ENCODE measurements at regions not wholly inside any gene's neighbourhood (a gene's known extent, or its start where the extent isn't known, plus 50 kb on each side); places are given as distances from the start of the nearest gene placed in this dataset.
"Not testable (repeated sequence)": the region's sequence is repeated elsewhere in the genome, so short reads cannot be mapped to it uniquely, and the experiment has no call there.

DNA sequence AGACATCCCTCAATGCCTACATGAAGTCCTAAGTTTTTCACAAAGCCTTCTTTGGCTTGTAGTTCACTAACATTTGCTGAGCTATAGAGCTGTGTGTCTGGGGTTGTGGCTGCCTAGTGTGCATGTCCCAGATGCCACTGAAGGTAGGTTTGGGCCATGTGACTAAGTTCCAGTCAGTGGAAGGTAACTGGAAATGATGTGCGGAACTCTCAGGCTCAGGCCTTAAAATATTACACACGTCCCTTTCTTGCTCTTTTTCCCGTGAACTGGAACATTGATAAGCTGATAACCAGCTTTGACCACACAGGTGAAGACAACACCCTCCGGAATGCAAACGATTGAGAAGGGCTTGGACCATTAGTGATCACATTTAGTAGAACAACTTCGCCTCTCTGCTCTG is 358.1 kb downstream of the GATA3 start:
- H3K4me1 ChIP-seq = peaks cover 4% of the 10 kb centered on the region
- no peaks in the 10 kb centered on the region for H3F3A ChIP-seq (ENCODE audit: low read depth)
- TF ChIP-seq, protein P1, sequence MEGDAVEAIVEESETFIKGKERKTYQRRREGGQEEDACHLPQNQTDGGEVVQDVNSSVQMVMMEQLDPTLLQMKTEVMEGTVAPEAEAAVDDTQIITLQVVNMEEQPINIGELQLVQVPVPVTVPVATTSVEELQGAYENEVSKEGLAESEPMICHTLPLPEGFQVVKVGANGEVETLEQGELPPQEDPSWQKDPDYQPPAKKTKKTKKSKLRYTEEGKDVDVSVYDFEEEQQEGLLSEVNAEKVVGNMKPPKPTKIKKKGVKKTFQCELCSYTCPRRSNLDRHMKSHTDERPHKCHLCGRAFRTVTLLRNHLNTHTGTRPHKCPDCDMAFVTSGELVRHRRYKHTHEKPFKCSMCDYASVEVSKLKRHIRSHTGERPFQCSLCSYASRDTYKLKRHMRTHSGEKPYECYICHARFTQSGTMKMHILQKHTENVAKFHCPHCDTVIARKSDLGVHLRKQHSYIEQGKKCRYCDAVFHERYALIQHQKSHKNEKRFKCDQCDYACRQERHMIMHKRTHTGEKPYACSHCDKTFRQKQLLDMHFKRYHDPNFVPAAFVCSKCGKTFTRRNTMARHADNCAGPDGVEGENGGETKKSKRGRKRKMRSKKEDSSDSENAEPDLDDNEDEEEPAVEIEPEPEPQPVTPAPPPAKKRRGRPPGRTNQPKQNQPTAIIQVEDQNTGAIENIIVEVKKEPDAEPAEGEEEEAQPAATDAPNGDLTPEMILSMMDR (IDR thresholded peaks at IDR 0.05) = no peak
- TF ChIP-seq EZH2 (IDR thresholded peaks at IDR 0.05) (no peak), EZH2phosphoT487 (IDR thresholded peaks at IDR 0.05) (no peak)
- H2AFZ ChIP-seq (replicated peaks) = no peak overlapping the region
- no peaks in the 10 kb centered on the region for H3K79me2 ChIP-seq (ENCODE audit: low read depth)
- no peaks in the 10 kb centered on the region for H3K27me3 ChIP-seq
- H3K27ac ChIP-seq = no peak overlapping the region
- H3K4me3 ChIP-seq = no peak overlapping the region
- no peaks in the 10 kb centered on the region for H3K9me3 Mint-ChIP-seq
- H3K27ac Mint-ChIP-seq = no peak overlapping the region
- no peaks in the 10 kb centered on the region for H4K20me1 ChIP-seq (ENCODE audit: low read depth)
- no peak overlapping the region for H3K9ac ChIP-seq
- H3K4me1 Mint-ChIP-seq = no peaks in the 10 kb centered on the region
- no peak overlapping the region for H3K4me2 ChIP-seq
- H3K27me3 Mint-ChIP-seq (ENCODE audit: insufficient read depth, low read depth) = peaks cover 2% of the 10 kb centered on the region
- H3K9me3 ChIP-seq (ENCODE audit: low read depth) = no peaks in the 10 kb centered on the region
- H3K4me3 Mint-ChIP-seq = no peak overlapping the region
- no peaks in the 10 kb centered on the region for H3K36me3 Mint-ChIP-seq
- no peaks in the 10 kb centered on the region for H3K36me3 ChIP-seq
- DNase-seq (ENCODE audit: low spot score) = no peak

DNA sequence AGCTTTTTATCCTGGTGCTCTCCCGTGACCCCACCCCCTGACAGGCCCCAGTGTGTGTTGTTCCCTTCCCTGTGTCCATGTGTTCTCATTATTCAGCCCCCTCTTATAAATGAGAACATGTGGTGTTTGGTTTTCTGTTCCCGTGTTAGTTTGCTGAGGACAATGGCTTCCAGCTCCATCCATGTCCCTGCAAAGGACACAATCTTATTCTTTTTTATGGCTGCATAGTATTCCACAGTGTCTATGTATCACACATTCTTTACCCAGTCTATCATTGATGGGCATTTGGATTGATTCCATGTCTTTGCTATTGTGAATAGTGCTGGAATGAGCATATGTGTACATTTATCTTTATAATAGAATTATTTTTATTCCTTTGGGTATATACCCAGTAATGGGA is 360.5 kb downstream of the GATA3 start:
- H3K9me3 ChIP-seq (ENCODE audit: low read depth); H3K4me3 ChIP-seq; H3K27me3 ChIP-seq; H3K4me3 Mint-ChIP-seq; H3K9ac ChIP-seq; DNase-seq (ENCODE audit: low spot score); H3F3A ChIP-seq (ENCODE audit: low read depth); H3K9me3 Mint-ChIP-seq; H3K27ac Mint-ChIP-seq; H3K4me1 Mint-ChIP-seq; H3K27ac ChIP-seq; H3K4me1 ChIP-seq; H3K36me3 Mint-ChIP-seq; H2AFZ ChIP-seq (replicated peaks); H3K36me3 ChIP-seq; H4K20me1 ChIP-seq (ENCODE audit: low read depth); H3K79me2 ChIP-seq (ENCODE audit: low read depth); H3K27me3 Mint-ChIP-seq (ENCODE audit: insufficient read depth, low read depth); H3K4me2 ChIP-seq: not testable (repeated sequence)

DNA sequence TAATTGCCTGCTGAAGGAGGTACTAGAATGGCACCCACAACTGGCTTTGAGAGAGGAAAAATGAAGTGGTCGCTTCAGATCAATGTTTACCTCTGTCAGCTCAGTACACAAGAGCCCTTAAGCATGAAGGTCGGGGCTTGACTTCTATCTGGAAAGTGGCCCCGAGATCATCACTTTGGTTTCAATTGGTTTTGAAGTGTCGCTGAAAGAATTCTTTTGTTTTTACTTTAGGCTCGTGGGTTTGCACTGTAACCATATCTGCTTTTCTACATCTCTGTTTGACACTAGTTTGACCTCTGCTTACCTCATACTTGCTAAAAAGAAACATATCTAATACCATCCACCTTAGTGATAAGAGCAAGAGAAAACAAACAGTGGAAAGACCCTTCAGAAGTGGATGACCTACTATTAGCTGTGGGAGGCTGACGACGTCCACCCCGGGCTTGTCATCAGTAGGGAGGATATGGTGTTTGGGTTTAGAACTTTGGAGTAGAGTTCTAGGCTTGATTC is 361.8 kb downstream of the GATA3 start:
- Mint-ChIP-seq H3K9me3 (no peaks in the 10 kb centered on the region), H3K4me1 (no peaks in the 10 kb centered on the region), H3K4me3 (no peak overlapping the region), H3K36me3 (no peaks in the 10 kb centered on the region), H3K27me3 (ENCODE audit: insufficient read depth, low read depth) (no peaks in the 10 kb centered on the region), H3K27ac (no peak overlapping the region)
- Histone ChIP-seq H4K20me1 (ENCODE audit: low read depth) (no peaks in the 10 kb centered on the region), H3K4me3 (no peak overlapping the region), H3K4me1 (no peaks in the 10 kb centered on the region), H3K27me3 (no peaks in the 10 kb centered on the region), H3K27ac (no peak overlapping the region), H3F3A (ENCODE audit: low read depth) (no peaks in the 10 kb centered on the region), H3K4me2 (no peak overlapping the region), H2AFZ (replicated peaks) (no peak overlapping the region), H3K79me2 (ENCODE audit: low read depth) (no peaks in the 10 kb centered on the region), H3K9ac (no peak overlapping the region), H3K36me3 (no peaks in the 10 kb centered on the region), H3K9me3 (ENCODE audit: low read depth) (no peaks in the 10 kb centered on the region)
- TF ChIP-seq EZH2phosphoT487 (IDR thresholded peaks at IDR 0.05) = no peak
- no peak for TF ChIP-seq EZH2 (IDR thresholded peaks at IDR 0.05)
- TF ChIP-seq, protein P1 (IDR thresholded peaks at IDR 0.05) = no peak
- DNase-seq (ENCODE audit: low spot score) = no peak

DNA sequence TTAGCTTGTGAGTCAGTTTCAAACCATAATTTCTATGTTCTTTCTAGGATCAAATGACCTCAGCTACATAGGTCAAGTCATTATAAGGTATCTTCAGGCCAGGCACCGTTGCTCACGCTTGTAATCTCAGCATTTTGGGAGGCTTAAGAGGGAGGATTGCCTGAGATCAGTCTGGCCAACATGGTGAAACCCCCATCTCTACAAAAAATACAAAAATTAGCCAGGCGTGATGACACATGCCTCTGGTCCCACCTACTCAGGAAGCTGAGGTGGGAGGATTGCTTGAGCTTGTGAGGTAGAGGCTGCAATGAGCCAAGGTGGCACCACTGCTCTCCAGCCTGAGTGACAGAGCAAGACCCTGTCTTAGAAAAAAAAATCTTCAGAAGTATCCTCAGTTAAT is 362.3 kb downstream of the GATA3 start:
- Histone ChIP-seq H4K20me1 (ENCODE audit: low read depth) (no peaks in the 10 kb centered on the region), H3K4me2 (no peak overlapping the region), H2AFZ (replicated peaks) (no peak overlapping the region), H3F3A (ENCODE audit: low read depth) (no peaks in the 10 kb centered on the region), H3K36me3 (no peaks in the 10 kb centered on the region), H3K4me1 (no peaks in the 10 kb centered on the region), H3K9me3 (ENCODE audit: low read depth) (no peaks in the 10 kb centered on the region), H3K27me3 (no peaks in the 10 kb centered on the region), H3K9ac (no peak overlapping the region), H3K4me3 (no peak overlapping the region), H3K79me2 (ENCODE audit: low read depth) (no peaks in the 10 kb centered on the region), H3K27ac (no peak overlapping the region)
- TF ChIP-seq, protein P1 (IDR thresholded peaks at IDR 0.05) = no peak
- no peak for TF ChIP-seq EZH2 (IDR thresholded peaks at IDR 0.05)
- TF ChIP-seq EZH2phosphoT487 (IDR thresholded peaks at IDR 0.05) = no peak
- H3K27me3 Mint-ChIP-seq (ENCODE audit: insufficient read depth, low read depth) = no peaks in the 10 kb centered on the region
- H3K4me3 Mint-ChIP-seq = no peak overlapping the region
- no peak overlapping the region for H3K27ac Mint-ChIP-seq
- no peak for DNase-seq (ENCODE audit: low spot score)
- H3K9me3 Mint-ChIP-seq = no peaks in the 10 kb centered on the region
- H3K4me1 Mint-ChIP-seq = no peaks in the 10 kb centered on the region
- H3K36me3 Mint-ChIP-seq = no peaks in the 10 kb centered on the region

Measured in neural progenitor cell (in vitro differentiated cells).